ENCODE measurements at regions not wholly inside any gene's neighbourhood (a gene's known extent, or its start where the extent isn't known, plus 50 kb on each side); places are given as distances from the start of the nearest gene placed in this dataset.

DNA sequence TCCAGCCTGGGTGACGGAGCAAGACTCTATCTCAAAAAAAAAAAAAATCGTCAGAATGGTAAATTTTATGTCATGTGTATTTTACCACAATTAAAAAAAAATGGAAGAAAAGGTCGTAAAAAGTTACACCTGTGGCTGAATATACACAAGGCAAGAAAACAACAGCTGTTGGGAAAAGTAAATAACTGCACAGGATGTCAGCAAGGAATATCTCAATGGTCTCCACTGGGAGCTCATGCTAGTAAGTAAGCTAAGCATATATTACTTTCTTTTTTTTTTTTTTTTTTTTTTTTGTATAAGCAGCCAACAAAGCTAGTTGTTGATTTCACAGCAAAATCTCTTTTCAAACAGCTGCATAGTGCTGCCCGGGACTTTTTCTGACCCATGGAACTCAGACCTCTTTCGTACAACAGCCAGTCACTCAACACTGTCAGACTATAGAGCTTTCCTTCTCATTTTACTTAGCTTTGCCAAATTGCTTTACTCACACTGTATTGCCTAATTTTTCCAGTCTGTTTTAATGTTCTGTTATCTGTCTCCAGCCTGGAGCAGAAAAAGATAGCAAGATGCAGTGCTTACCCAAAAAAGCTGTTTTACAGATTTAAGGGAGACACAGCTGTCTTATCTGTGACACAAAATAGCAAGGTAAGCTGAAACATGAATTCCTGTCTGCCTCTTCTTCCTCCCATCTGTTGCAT is 175.9 kb downstream of the ENC1 start:
- TF ChIP-seq, protein P1, sequence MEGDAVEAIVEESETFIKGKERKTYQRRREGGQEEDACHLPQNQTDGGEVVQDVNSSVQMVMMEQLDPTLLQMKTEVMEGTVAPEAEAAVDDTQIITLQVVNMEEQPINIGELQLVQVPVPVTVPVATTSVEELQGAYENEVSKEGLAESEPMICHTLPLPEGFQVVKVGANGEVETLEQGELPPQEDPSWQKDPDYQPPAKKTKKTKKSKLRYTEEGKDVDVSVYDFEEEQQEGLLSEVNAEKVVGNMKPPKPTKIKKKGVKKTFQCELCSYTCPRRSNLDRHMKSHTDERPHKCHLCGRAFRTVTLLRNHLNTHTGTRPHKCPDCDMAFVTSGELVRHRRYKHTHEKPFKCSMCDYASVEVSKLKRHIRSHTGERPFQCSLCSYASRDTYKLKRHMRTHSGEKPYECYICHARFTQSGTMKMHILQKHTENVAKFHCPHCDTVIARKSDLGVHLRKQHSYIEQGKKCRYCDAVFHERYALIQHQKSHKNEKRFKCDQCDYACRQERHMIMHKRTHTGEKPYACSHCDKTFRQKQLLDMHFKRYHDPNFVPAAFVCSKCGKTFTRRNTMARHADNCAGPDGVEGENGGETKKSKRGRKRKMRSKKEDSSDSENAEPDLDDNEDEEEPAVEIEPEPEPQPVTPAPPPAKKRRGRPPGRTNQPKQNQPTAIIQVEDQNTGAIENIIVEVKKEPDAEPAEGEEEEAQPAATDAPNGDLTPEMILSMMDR (IDR thresholded peaks at IDR 0.05; ENCODE audit: insufficient read depth, low read depth, low read length, missing control alignments) = no peak
- peak; percentile 13 for DNase-seq (ENCODE audit: low read depth)
- H3K4me3 ChIP-seq (ENCODE audit: low read depth, low read length) = no peak overlapping the region

DNA sequence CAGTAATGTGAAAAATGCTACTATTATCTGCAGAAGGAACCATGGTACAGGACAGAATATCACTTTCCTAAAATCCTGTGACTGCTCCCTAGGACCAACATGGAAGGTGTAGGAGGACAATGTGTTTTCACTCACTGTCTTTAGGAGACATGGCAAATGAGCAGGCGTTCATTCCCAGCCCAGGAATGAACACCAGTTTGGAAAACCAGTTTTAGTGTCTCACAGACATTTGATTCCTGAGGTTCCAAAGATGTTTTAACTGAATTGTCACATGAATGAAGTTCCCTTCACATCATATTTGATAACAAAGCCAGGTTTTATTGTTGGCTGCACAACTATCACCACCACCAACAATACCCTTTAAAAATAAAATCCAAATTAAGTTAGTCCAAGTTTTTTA is 178.2 kb downstream of the ENC1 start:
- DNase-seq (ENCODE audit: low read depth) = no peak
- TF ChIP-seq, protein P1 (IDR thresholded peaks at IDR 0.05; ENCODE audit: insufficient read depth, low read depth, low read length, missing control alignments) = no peak
- no peak overlapping the region for H3K4me3 ChIP-seq (ENCODE audit: low read depth, low read length)

DNA sequence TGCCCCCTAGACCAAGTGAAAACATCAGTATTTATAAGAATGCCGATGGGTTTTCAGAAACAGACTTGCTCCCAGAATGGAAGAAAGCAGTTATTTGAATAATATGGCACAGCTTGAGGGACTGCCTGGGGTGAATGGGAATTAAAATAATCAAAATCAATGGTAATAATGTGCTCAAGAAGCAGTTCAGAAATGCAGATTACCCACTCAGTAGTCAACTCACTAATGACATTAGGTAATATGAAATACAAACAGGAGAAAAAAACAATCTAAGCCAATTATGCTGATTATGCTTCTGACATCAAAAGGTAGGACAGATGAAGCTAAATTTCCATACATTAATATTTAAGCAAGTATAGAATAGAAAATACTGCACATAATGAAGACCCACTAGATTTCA is 179.3 kb downstream of the ENC1 start:
- H3K4me3 ChIP-seq (ENCODE audit: low read depth, low read length) = no peak overlapping the region
- TF ChIP-seq, protein P1 (IDR thresholded peaks at IDR 0.05; ENCODE audit: insufficient read depth, low read depth, low read length, missing control alignments) = no peak
- DNase-seq (ENCODE audit: low read depth) = no peak

DNA sequence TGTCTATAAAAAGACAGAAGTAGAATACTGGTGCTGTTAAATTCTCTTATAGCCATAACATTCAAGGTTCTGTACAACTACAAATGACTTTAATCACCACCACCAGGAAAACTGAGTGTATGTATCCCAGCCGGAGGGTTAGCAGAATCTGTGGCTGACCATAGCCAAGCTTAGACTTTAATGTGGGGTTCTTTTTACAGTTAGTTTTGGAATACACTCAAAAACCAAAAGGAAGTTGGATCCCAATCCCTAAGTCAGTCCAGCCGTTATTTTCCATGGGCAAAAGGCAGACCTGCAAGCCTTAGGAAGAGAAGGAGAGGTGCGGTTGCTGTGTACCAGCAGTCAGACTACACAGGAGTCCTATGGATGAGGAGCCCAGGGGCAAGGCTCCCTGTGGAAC is 179.8 kb downstream of the ENC1 start:
- TF ChIP-seq, protein P1 (IDR thresholded peaks at IDR 0.05; ENCODE audit: insufficient read depth, low read depth, low read length, missing control alignments) = no peak
- H3K4me3 ChIP-seq (ENCODE audit: low read depth, low read length) = no peak overlapping the region
- DNase-seq (ENCODE audit: low read depth) = no peak

DNA sequence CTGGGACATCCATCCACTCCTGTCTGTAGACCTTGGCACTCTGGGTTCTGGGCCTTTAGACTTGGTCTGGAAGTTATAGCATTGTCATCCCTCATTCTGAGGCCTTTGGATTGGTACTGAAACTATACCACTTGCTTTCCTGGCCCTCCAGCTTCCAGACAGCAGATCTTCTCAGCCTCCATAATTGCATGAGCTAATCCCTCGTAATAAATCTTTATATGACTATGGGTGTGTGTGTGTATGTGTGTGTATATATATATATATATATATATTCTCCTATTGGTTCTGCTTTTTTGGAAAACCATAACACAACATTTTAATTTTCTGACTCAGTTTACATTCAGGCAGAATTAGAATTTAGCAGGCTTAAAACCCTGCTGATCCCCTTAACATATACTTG is 180.5 kb downstream of the ENC1 start:
- no peak for DNase-seq (ENCODE audit: low read depth)
- TF ChIP-seq, protein P1 (IDR thresholded peaks at IDR 0.05; ENCODE audit: insufficient read depth, low read depth, low read length, missing control alignments) = no peak
- no peak overlapping the region for H3K4me3 ChIP-seq (ENCODE audit: low read depth, low read length)

DNA sequence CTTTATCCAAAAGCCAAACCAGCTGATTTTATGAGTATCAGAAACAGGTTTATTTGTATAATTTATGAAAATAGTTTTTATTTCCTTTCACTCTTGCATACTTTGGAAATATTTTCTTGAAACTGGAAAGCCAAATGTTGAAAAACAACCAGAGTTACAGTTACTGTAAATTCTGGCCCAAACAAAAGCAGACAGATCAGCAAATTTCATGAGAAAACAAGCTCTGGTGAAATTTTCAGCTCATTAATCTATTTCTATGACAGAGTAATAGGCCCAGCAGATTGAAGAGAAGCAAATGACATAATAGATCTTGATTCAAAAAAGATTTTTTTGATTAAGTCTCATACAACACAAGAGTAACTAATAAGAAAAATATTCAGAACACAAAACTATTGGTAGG is 182.7 kb downstream of the ENC1 start:
- TF ChIP-seq, protein P1 (IDR thresholded peaks at IDR 0.05; ENCODE audit: insufficient read depth, low read depth, low read length, missing control alignments) = no peak
- no peak overlapping the region for H3K4me3 ChIP-seq (ENCODE audit: low read depth, low read length)
- no peak for DNase-seq (ENCODE audit: low read depth)
